Astrocyte of the spinal cord (primary cell): ENCODE measurements at regions not wholly inside any gene's neighbourhood (a gene's known extent, or its start where the extent isn't known, plus 50 kb on each side); places are given as distances from the start of the nearest gene placed in this dataset.

Experiments used
- DNase-seq: peaks from one replicate; pipeline ENCODE4 v3.0.0; 2011; ENCODE audit warnings: low read depth, low spot score
- H3K4me3 ChIP-seq: 2 replicates; pipeline ENCODE4 v1.5.1; 2011; ENCODE audit warnings: low read depth, mild to moderate bottlenecking, low read length, moderate library complexity
- in situ Hi-C: cut with HindIII; loops from 2 replicates; pipeline ENCODE4 v1.10.0; 2017; ENCODE audit warnings: low sequenced_read_pairs
- TF ChIP-seq, protein P1 (sequence below): IDR thresholded peaks from 2 replicates; pipeline ENCODE4 v1.5.1; 2012; ENCODE audit warnings: low read depth, mild to moderate bottlenecking, low read length, inconsistent platforms

DNA sequence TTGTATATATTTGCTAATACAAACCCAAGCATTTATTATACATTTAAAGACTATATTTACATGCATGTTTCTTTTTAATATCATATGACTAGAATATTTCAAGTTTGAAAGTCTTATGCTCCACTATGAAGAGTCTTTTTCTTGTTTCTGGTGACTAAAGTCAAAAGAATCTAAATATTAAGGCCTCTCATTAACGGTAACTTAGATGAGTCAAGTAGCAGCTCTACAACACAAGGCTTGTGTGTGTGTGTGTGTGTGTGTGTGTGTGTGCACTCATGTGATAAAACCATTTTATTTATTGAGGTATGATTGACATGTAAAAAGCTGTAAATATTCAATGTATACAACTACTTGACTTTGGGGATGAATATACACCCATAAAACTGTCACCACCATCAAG lies 275.6 kb downstream of the TFAP2B start:
- in situ Hi-C loops, result no loop called here
- no peak for DNase-seq
- TF ChIP-seq, protein P1, sequence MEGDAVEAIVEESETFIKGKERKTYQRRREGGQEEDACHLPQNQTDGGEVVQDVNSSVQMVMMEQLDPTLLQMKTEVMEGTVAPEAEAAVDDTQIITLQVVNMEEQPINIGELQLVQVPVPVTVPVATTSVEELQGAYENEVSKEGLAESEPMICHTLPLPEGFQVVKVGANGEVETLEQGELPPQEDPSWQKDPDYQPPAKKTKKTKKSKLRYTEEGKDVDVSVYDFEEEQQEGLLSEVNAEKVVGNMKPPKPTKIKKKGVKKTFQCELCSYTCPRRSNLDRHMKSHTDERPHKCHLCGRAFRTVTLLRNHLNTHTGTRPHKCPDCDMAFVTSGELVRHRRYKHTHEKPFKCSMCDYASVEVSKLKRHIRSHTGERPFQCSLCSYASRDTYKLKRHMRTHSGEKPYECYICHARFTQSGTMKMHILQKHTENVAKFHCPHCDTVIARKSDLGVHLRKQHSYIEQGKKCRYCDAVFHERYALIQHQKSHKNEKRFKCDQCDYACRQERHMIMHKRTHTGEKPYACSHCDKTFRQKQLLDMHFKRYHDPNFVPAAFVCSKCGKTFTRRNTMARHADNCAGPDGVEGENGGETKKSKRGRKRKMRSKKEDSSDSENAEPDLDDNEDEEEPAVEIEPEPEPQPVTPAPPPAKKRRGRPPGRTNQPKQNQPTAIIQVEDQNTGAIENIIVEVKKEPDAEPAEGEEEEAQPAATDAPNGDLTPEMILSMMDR, result no peak
- H3K4me3 ChIP-seq, result no peak overlapping the region

DNA sequence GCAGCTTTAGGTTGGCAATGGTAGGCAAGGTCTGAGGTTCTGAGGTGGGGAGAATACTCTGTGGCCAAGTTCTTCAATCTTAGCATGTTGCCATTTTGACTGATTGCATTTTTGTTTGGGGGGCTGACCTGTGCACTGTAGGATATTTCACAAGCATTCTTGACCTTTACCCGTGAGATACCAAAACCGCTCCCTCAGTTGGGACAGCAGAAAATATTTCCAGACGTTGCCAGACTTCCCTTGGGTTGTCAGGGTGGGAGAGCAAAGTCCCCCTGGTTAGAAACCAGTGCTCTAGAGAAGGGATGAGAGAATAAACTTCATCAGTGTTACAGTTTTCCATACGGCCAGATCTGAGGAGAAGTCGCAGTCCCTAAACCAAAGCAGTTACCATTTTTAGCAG lies 279.6 kb downstream of the TFAP2B start:
- H3K4me3 ChIP-seq, result no peak overlapping the region
- TF ChIP-seq, protein P1, result no peak
- in situ Hi-C loops, result no loop called here
- no peak for DNase-seq

DNA sequence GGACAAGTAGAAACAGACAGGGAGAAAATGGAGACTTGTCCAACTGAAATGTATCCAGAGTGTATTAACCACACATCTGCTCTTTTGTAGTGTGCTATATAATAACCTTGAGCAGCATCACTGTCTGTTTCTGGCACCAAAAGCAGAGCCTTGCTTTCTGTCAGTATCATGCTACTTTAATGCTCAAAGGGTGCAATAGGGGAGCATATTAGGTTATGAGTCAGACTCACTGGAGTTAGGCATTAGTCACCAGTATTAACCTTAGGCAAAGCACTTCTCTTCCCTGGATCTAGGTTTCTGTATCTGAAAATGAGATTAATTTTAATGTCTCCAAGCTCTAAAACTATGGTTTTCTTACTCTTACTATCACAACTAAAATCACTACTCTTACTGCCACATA lies 280.1 kb downstream of the TFAP2B start:
- DNase-seq, result no peak

DNA sequence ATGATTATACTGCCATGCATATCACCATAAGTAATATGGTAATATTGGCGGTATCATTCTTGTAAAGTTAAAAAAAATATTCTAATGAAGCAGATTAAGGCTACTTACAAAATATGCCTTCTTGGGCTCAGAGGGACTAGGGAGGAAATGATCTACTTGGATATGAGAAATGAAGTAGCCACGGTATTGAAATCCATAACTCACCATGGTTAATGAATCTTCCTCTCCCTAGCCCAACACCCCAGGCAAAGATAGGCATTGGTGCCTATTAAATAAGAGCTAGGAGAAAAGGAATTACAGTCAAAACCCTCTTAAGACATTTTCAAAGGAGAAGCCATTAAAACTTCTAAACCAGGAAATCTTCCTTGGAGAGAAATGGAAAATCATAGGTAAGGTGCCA lies 280.5 kb downstream of the TFAP2B start:
- TF ChIP-seq, protein P1, result no peak
- no peak overlapping the region for H3K4me3 ChIP-seq
- DNase-seq, result no peak
- in situ Hi-C loops, result no loop called here

More for the DNA sequence above, 280.1 kb downstream of the TFAP2B start:
- no peak overlapping the region for H3K4me3 ChIP-seq
- in situ Hi-C loops, result no loop called here
- TF ChIP-seq, protein P1, result no peak

DNA sequence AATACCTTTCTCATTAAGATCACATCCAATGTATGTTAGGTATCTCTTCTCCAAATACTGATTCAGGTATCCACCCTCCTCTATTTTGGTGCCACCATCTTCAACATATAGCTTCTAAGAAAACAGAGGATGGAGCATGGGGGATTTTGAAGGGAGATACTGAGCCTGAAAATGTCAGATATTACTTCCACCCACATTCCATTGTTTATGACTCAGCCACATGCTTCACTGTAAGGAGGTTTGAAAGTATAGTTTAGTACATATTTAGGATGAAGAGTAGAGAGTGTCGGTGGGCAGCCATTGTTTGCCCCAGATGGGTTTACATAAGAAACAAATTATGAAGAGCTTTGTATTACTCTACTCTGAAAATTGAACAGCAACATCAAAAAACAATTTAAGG lies 286.7 kb downstream of the TFAP2B start:
- no peak for DNase-seq
- in situ Hi-C loops, result no loop called here
- TF ChIP-seq, protein P1, result no peak
- H3K4me3 ChIP-seq, result no peak overlapping the region

DNA sequence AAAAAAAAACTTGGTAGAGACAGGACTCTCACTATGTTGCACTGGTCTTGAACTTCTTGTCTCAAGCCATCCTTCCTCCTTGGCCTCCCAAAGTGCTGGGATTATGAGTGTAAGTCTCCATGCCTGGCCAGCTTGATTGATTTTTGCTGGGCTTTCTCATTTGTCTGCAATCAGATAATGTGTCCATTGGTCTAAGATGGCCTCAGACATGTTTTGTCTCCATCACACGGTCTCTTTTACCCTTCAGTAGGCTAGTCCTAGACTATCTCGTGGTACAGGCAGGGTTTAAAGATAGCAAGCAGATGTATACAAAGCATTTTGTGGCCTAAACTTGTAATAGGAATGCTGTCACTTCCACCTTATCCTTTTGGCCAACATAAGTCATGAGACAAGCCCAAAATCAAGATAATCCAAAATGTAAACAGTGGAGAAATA lies 289.1 kb downstream of the TFAP2B start:
- TF ChIP-seq, protein P1, result no peak
- in situ Hi-C loops, result no loop called here
- no peak overlapping the region for H3K4me3 ChIP-seq
- DNase-seq, result no peak
